PC-9 (cell line): ENCODE measurements at regions not wholly inside any gene's neighbourhood (a gene's known extent, or its start where the extent isn't known, plus 50 kb on each side); places are given as distances from the start of the nearest gene placed in this dataset.
A peak's percentile ranks its signal among the peaks of the same experiment; 100 is the strongest.

Source experiments
- BruUV-seq: library from RNA; stranded (reverse); fragments of 400-500 nt; replicated peaks from 2 replicates; lab custom pipeline; 2021; lab: Mats Ljungman, UMichigan
- CTCF ChIA-PET: fragments of 300-600 bp; sonication (Branson Sonifier 250); formaldehyde crosslinking; loops from one replicate; lab custom pipeline; 2022; ENCODE audit warnings: antibody characterized with exemption; lab: Charles Lee
- POLR2A ChIA-PET: fragments of 300-600 bp; sonication (Branson Sonifier 250); formaldehyde crosslinking; loops from one replicate; lab custom pipeline; 2022; ENCODE audit warnings: antibody characterized with exemption; ENCODE audit not compliant: unreplicated experiment; lab: Charles Lee
- DNase-seq, 2 experiments: peaks; one replicate each; pipeline versions ENCODE4 v3.0.0 to v3.0.0-alpha.2; 2015 to 2022; ENCODE audit warnings: mixed read lengths in 1 of 2
- H2AFZ ChIP-seq: fragments of 200-600 bp; sonication (generic); 2 replicates; pipeline ENCODE4 v1.8.1; 2017; ENCODE audit warnings: antibody characterized with exemption
- H3F3A ChIP-seq: fragments of 200-600 bp; sonication (generic); 2 replicates; pipeline ENCODE4 v1.8.1; 2017; ENCODE audit warnings: antibody characterized with exemption, mild to moderate bottlenecking, low read depth; ENCODE audit not compliant: insufficient read depth
- H3K27ac ChIP-seq: fragments of 200-600 bp; sonication (generic); 2 replicates; pipeline ENCODE4 v1.6.1; 2016; ENCODE audit warnings: mixed run types
- H3K27me3 ChIP-seq: fragments of 200-600 bp; sonication (generic); 2 replicates; pipeline ENCODE4 v1.6.1; 2016; ENCODE audit warnings: low read depth, mixed run types; ENCODE audit not compliant: insufficient read depth
- H3K36me3 ChIP-seq: fragments of 200-600 bp; sonication (generic); 2 replicates; pipeline ENCODE4 v1.6.1; 2016; ENCODE audit warnings: low read depth, mixed run types
- H3K4me1 ChIP-seq: fragments of 200-600 bp; sonication (generic); replicated peaks from 2 replicates; pipeline ENCODE4 v1.6.1; 2016; ENCODE audit warnings: mixed run types; ENCODE audit not compliant: insufficient read depth
- H3K4me2 ChIP-seq: fragments of 200-600 bp; sonication (generic); 2 replicates; pipeline ENCODE4 v1.6.1; 2017; ENCODE audit warnings: mixed run types
- H3K4me3 ChIP-seq: fragments of 200-600 bp; sonication (generic); 2 replicates; pipeline ENCODE4 v1.6.1; 2016; ENCODE audit warnings: mixed run types
- H3K79me2 ChIP-seq: fragments of 200-600 bp; sonication (generic); 2 replicates; pipeline ENCODE4 v1.6.1; 2017; ENCODE audit warnings: low read depth, mixed run types
- H3K9me2 ChIP-seq: fragments of 200-600 bp; sonication (generic); 2 replicates; pipeline ENCODE4 v1.8.1; 2017; ENCODE audit warnings: mild to moderate bottlenecking; ENCODE audit not compliant: insufficient read depth
- H3K9me3 ChIP-seq: fragments of 200-600 bp; sonication (generic); 2 replicates; pipeline ENCODE4 v1.8.1; 2016; ENCODE audit warnings: low read depth; ENCODE audit not compliant: insufficient read depth
- H4K20me1 ChIP-seq: fragments of 200-600 bp; sonication (generic); 2 replicates; pipeline ENCODE4 v1.8.1; 2017; ENCODE audit not compliant: insufficient read depth
- EZH2 ChIP-seq: fragments of 200-600 bp; sonication (generic); IDR thresholded peaks from 2 replicates; pipeline ENCODE4 v1.8.0; 2017; ENCODE audit warnings: antibody characterized with exemption, low read depth
- intact Hi-C: fragments of 100-400 bp; cut with micrococcal nuclease; formaldehyde crosslinking; loops from one replicate; pipeline ENCODE4 v1.10.0; 2022; ENCODE audit not compliant: unreplicated experiment
- TF ChIP-seq, protein P1 (sequence below): fragments of 200-600 bp; sonication (generic); conservative IDR thresholded peaks from 2 replicates; pipeline ENCODE4 v1.6.1; 2017; ENCODE audit warnings: mixed run types, antibody characterized with exemption, mild to moderate bottlenecking, moderate library complexity

GRCh38 chr16:31701734-31702133 lies 171.9 kb upstream of the ZNF267 start:
- no peaks in the 10 kb centered on the region for H3K9me2 ChIP-seq
- H2AFZ ChIP-seq, result no peak overlapping the region
- no peaks in the 10 kb centered on the region for H3K9me3 ChIP-seq
- no TSS peak for BruUV-seq
- H3K27me3 ChIP-seq, result no peaks in the 10 kb centered on the region
- intact Hi-C loops, result no loop called here
- no peak for DNase-seq
- H3K79me2 ChIP-seq, result peaks cover 25% of the 10 kb centered on the region
- H3K4me1 ChIP-seq, result peaks cover 10% of the 10 kb centered on the region
- H3K4me3 ChIP-seq, result peak overlapping the region; percentile 91; the same call in 1 of the 2 replicates
- H3K36me3 ChIP-seq, result peaks cover 4% of the 10 kb centered on the region; the same call in 1 of the 2 replicates
- H4K20me1 ChIP-seq, result 0 out of 2 replicates have a peak, but pooled peaks cover 14% of the 10 kb centered on the region
- peak overlapping the region; percentile 87 for H3K4me2 ChIP-seq
- H3K27ac ChIP-seq, result no peak overlapping the region
- ChIA-PET POLR2A (no interaction called here), CTCF (no interaction called here)
- no peaks in the 10 kb centered on the region for H3F3A ChIP-seq
- TF ChIP-seq EZH2, result no peak
- TF ChIP-seq, protein P1, sequence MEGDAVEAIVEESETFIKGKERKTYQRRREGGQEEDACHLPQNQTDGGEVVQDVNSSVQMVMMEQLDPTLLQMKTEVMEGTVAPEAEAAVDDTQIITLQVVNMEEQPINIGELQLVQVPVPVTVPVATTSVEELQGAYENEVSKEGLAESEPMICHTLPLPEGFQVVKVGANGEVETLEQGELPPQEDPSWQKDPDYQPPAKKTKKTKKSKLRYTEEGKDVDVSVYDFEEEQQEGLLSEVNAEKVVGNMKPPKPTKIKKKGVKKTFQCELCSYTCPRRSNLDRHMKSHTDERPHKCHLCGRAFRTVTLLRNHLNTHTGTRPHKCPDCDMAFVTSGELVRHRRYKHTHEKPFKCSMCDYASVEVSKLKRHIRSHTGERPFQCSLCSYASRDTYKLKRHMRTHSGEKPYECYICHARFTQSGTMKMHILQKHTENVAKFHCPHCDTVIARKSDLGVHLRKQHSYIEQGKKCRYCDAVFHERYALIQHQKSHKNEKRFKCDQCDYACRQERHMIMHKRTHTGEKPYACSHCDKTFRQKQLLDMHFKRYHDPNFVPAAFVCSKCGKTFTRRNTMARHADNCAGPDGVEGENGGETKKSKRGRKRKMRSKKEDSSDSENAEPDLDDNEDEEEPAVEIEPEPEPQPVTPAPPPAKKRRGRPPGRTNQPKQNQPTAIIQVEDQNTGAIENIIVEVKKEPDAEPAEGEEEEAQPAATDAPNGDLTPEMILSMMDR, result no peak

GRCh38 chr16:31702796-31703195 lies 170.8 kb upstream of the ZNF267 start:
- H4K20me1 ChIP-seq, result 0 out of 2 replicates have a peak, but pooled peaks cover 14% of the 10 kb centered on the region
- H3K4me3 ChIP-seq, result no peak overlapping the region
- no peaks in the 10 kb centered on the region for H3K27me3 ChIP-seq
- H3K9me2 ChIP-seq, result no peaks in the 10 kb centered on the region
- DNase-seq, result no peak
- H3F3A ChIP-seq, result no peaks in the 10 kb centered on the region
- H3K79me2 ChIP-seq, result peaks cover 25% of the 10 kb centered on the region
- intact Hi-C loops, result no loop called here
- H3K4me2 ChIP-seq, result no peak overlapping the region
- BruUV-seq, result no TSS peak
- H3K36me3 ChIP-seq, result peaks cover 4% of the 10 kb centered on the region; the same call in 1 of the 2 replicates
- no peak overlapping the region for H3K27ac ChIP-seq
- H3K4me1 ChIP-seq, result peaks cover 10% of the 10 kb centered on the region
- no peak overlapping the region for H2AFZ ChIP-seq
- CTCF ChIA-PET, result interaction anchor here (0.6 kb wide), 1 partner anchor 18 kb away, joined by 4 read pairs; no protein-coding TSS in a partner anchor
- TF ChIP-seq, protein P1, result no peak
- no peak for TF ChIP-seq EZH2
- no peaks in the 10 kb centered on the region for H3K9me3 ChIP-seq
- POLR2A ChIA-PET, result interaction anchor here (0.6 kb wide), 1 partner anchor 717 kb away, joined by 3 read pairs; no protein-coding TSS in a partner anchor

- no peak overlapping the region for H2AFZ ChIP-seq
- POLR2A ChIA-PET, result no interaction called here
Measured at GRCh38 chr16:31703526-31704128, 170.0 kb upstream of the ZNF267 start.

More at GRCh38 chr16:31703526-31704128, 170.0 kb upstream of the ZNF267 start:
- Histone ChIP-seq H3F3A (no peaks in the 10 kb centered on the region), H3K4me2 (no peak overlapping the region), H3K27me3 (no peaks in the 10 kb centered on the region), H3K27ac (no peak overlapping the region), H3K9me3 (no peaks in the 10 kb centered on the region), H3K4me1 (peaks cover 10% of the 10 kb centered on the region), H3K79me2 (peaks cover 25% of the 10 kb centered on the region), H3K36me3 (peaks cover 4% of the 10 kb centered on the region; the same call in 1 of the 2 replicates), H4K20me1 (0 out of 2 replicates have a peak, but pooled peaks cover 14% of the 10 kb centered on the region), H3K9me2 (no peaks in the 10 kb centered on the region), H3K4me3 (no peak overlapping the region)
- BruUV-seq, result no TSS peak
- intact Hi-C loops, result no loop called here
- CTCF ChIA-PET, result no interaction called here
- TF ChIP-seq, protein P1, result no peak
- TF ChIP-seq EZH2, result no peak
- no peak for DNase-seq
